ENCODE measurements at regions not wholly inside any gene's neighbourhood (a gene's known extent, or its start where the extent isn't known, plus 50 kb on each side); places are given as distances from the start of the nearest gene placed in this dataset.

DNA sequence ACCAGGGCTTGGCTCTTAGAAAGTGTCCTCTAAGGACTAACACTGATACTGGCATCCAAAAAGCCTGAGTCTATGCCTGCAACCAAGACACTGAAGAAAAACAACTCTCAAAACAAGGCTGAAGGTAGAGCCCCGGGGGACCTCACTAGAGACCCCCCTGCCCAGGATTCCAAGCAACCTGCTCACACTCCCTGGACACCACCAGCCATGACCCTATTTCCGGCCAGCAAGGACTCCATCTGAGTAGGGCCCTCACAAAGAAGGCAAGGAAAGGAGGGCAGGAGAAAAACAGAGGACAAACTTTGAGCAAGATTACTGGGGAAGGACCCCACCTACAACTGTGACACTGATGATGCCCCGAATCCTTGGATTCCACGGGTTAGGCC is 343.1 kb downstream of the NPHP4 start:
- TF ChIP-seq, protein P1, sequence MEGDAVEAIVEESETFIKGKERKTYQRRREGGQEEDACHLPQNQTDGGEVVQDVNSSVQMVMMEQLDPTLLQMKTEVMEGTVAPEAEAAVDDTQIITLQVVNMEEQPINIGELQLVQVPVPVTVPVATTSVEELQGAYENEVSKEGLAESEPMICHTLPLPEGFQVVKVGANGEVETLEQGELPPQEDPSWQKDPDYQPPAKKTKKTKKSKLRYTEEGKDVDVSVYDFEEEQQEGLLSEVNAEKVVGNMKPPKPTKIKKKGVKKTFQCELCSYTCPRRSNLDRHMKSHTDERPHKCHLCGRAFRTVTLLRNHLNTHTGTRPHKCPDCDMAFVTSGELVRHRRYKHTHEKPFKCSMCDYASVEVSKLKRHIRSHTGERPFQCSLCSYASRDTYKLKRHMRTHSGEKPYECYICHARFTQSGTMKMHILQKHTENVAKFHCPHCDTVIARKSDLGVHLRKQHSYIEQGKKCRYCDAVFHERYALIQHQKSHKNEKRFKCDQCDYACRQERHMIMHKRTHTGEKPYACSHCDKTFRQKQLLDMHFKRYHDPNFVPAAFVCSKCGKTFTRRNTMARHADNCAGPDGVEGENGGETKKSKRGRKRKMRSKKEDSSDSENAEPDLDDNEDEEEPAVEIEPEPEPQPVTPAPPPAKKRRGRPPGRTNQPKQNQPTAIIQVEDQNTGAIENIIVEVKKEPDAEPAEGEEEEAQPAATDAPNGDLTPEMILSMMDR (IDR thresholded peaks at IDR 0.05) = no peak
- no peak for TF ChIP-seq POLR2A (IDR thresholded peaks at IDR 0.05)

Data from heart left ventricle (tissue), 13 donors.